ENCODE measurements at regions not wholly inside any gene's neighbourhood (a gene's known extent, or its start where the extent isn't known, plus 50 kb on each side); places are given as distances from the start of the nearest gene placed in this dataset.

GRCh38 chr10:8428654-8429053, 374.2 kb downstream of the GATA3 start:
- Histone ChIP-seq H2AFZ (ENCODE audit: low read depth, low read length) (no peak overlapping the region), H3K27me3 (ENCODE audit: control insufficient read depth in 2 of 2, insufficient read depth in 2 of 2, low read length in 2 of 2) (peaks cover 2 to 3% of the 10 kb centered on the region in 2 experiments), H4K20me1 (replicated peaks; ENCODE audit: control insufficient read depth, extremely low read depth, insufficient read depth, low read length) (no peaks in the 10 kb centered on the region), H3K27ac (ENCODE audit: insufficient read depth, low read depth, low read length) (no peak overlapping the region), H3K9ac (replicated peaks; ENCODE audit: extremely low read depth, insufficient read depth, low read length) (no peak overlapping the region), H3K4me3 (replicated peaks in 1 of 3; ENCODE audit: insufficient read depth in 1 of 3, low read depth in 1 of 3, low read length in 3 of 3) (no peak overlapping the region), H3K36me3 (ENCODE audit: control insufficient read depth in 2 of 2, extremely low read depth in 1 of 2, insufficient read depth in 2 of 2, low read length in 2 of 2) (no peaks in the 10 kb centered on the region), H3K9me3 (replicated peaks; ENCODE audit: control insufficient read depth, insufficient read depth, low read length) (no peaks in the 10 kb centered on the region), H3K4me1 (ENCODE audit: control insufficient read depth, extremely low read depth, insufficient read depth, low read length) (no peaks in the 10 kb centered on the region), H3K79me2 (ENCODE audit: control insufficient read depth, insufficient read depth, low read length) (no peaks in the 10 kb centered on the region), H3K4me2 (ENCODE audit: insufficient read depth, low read length) (no peak overlapping the region), H3K9me1 (replicated peaks; ENCODE audit: control insufficient read depth, extremely low read depth, insufficient read depth, low read length) (no peaks in the 10 kb centered on the region)
- TF ChIP-seq FOS (IDR thresholded peaks at IDR 0.05; ENCODE audit: borderline replicate concordance, insufficient read depth, low read length), result no peak
- TF ChIP-seq JUN (IDR thresholded peaks at IDR 0.05; ENCODE audit: borderline replicate concordance, insufficient read depth, insufficient read length, low read depth), result no peak
- TF ChIP-seq CTCF (IDR thresholded peaks at IDR 0.05; ENCODE audit: extremely low read depth in 1 of 2, insufficient read depth in 1 of 2, low read depth in 1 of 2, low read length in 2 of 2), result no peak
- no peak for TF ChIP-seq MYC (IDR thresholded peaks at IDR 0.05; ENCODE audit: low read depth, low read length)
- no peak for TF ChIP-seq POLR2AphosphoS5 (IDR thresholded peaks at IDR 0.05; ENCODE audit: insufficient read depth, low read depth, low read length)
- intact Hi-C loops (cut with micrococcal nuclease) (no loop called here), dilution Hi-C loops (cut with MboI; ENCODE audit: extremely low pct_ligation_motif_present, low sequenced_read_pairs) (no loop called here)
- ChIA-PET CTCF (no interaction called here), POLR2A (no interaction called here)
- no TSS peak for BruUV-seq (replicated peaks)
- DNase-seq (ENCODE audit: low read depth, low spot score) (no peak), FAIRE-seq (no peak)

GRCh38 chr10:8430321-8430720, 375.8 kb downstream of the GATA3 start:
- Histone ChIP-seq H3K9me1 (replicated peaks; ENCODE audit: control insufficient read depth, extremely low read depth, insufficient read depth, low read length) (no peaks in the 10 kb centered on the region), H3K36me3 (ENCODE audit: control insufficient read depth in 2 of 2, extremely low read depth in 1 of 2, insufficient read depth in 2 of 2, low read length in 2 of 2) (no peaks in the 10 kb centered on the region), H3K4me3 (replicated peaks in 1 of 3; ENCODE audit: insufficient read depth in 1 of 3, low read depth in 1 of 3, low read length in 3 of 3) (no peak overlapping the region), H4K20me1 (replicated peaks; ENCODE audit: control insufficient read depth, extremely low read depth, insufficient read depth, low read length) (no peaks in the 10 kb centered on the region), H2AFZ (ENCODE audit: low read depth, low read length) (no peak overlapping the region), H3K4me1 (ENCODE audit: control insufficient read depth, extremely low read depth, insufficient read depth, low read length) (no peaks in the 10 kb centered on the region), H3K27ac (ENCODE audit: insufficient read depth, low read depth, low read length) (no peak overlapping the region), H3K9ac (replicated peaks; ENCODE audit: extremely low read depth, insufficient read depth, low read length) (no peak overlapping the region), H3K27me3 (ENCODE audit: control insufficient read depth in 2 of 2, insufficient read depth in 2 of 2, low read length in 2 of 2) (peaks cover 3 to 4% of the 10 kb centered on the region in 2 experiments), H3K9me3 (replicated peaks; ENCODE audit: control insufficient read depth, insufficient read depth, low read length) (no peaks in the 10 kb centered on the region), H3K4me2 (ENCODE audit: insufficient read depth, low read length) (no peak overlapping the region), H3K79me2 (ENCODE audit: control insufficient read depth, insufficient read depth, low read length) (no peaks in the 10 kb centered on the region)
- intact Hi-C loops (cut with micrococcal nuclease), result no loop called here
- POLR2A ChIA-PET, result no interaction called here
- FAIRE-seq (no peak), DNase-seq (ENCODE audit: low read depth, low spot score) (no peak)
- dilution Hi-C loops (cut with MboI; ENCODE audit: extremely low pct_ligation_motif_present, low sequenced_read_pairs), result no loop called here
- BruUV-seq (replicated peaks), result no TSS peak
- no peak for TF ChIP-seq CTCF (IDR thresholded peaks at IDR 0.05; ENCODE audit: extremely low read depth in 1 of 2, insufficient read depth in 1 of 2, low read depth in 1 of 2, low read length in 2 of 2)
- CTCF ChIA-PET, result interaction anchor here (0.9 to 1.6 kb wide), 2 partner anchors 10 to 13 kb away, joined by 4 read pairs; no protein-coding TSS in a partner anchor

Data from endothelial cell of umbilical vein (primary cell).